HUDEP-2 (cell line): ENCODE measurements at regions not wholly inside any gene's neighbourhood (a gene's known extent, or its start where the extent isn't known, plus 50 kb on each side); places are given as distances from the start of the nearest gene placed in this dataset.

Experiments used
- DNase-seq, 76 experiments: peaks; one replicate each; lab custom pipeline; 2025; ENCODE audit not compliant: unreplicated experiment in 76 of 76; lab: John Stamatoyannopoulos, UW

DNA sequence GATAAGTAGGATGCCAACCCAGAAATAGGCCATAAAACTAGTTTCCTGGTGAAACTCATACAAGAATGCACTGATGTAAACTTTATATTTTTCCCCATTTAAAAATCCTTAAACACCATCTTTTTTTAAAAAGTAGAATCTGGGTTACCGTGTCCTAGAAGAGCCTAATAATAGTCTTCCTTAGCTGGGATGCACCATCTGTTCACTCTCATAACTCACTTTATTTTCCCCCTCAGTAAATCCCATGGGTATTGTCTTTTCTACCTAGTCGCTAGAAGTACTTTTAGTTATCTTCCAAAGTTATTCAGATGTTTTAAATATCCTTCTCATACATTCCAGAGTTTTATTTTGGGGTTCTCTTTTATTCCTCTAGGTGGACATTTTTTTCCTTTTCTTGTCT is 250.2 kb downstream of the PLA2G4A start:
- no peak for DNase-seq

DNA sequence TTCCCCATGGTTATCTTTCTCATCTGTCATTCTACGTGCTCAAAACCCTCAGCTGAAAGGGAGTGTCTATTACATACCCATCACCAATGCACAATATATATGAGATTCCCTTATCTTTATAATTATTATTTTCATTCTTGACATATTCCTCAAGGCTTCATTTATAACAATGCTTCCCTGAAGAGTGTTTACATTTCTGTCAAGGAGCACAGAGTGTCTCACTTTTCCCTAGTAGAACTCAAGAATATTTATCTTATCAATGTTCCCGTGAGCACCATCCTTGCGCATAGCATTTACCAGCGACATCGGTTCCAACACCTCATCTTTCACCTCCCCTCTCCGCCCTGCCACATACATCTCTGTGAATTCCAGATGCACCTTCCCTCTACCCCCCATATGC is 250.6 kb downstream of the PLA2G4A start:
- DNase-seq, result no peak

DNA sequence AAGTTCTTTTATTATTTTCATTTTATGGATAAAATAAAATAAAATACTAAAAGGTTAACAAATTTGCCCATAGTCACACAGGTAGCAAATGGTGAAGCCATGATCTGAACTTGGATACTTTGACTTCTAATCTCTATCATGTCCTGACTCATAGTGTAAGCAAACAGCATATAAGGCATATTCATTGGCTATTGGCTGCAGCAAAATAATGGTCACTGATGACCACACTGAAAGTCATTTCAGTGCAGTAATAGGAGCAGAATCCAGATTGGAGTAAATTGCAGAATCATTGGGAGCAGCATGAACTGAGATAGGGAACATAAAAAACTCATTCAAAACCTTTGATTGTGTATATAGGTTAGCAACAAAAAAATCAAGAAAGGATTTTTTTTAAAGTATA is 262.9 kb downstream of the PLA2G4A start:
- no peak for DNase-seq

DNA sequence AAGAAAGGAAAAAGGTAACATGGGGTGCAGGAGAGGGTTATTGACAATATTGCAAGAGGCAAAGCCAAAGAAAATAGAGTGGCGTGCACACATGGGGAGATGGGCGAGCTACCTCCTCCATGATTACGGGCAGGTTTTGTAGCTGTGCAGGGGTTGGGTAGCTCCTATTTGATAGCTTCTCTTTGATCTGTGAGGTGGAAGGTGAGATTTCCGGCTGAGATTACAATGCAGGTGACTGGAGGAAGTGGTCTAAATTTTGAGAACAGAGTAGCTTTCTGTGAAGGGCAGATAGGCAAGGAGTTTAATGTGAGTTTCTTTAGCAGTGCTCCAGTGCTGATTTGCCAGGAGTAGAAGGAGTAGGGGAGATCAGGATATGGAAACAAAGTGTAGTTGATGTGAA is 263.4 kb downstream of the PLA2G4A start:
- no peak for DNase-seq

DNA sequence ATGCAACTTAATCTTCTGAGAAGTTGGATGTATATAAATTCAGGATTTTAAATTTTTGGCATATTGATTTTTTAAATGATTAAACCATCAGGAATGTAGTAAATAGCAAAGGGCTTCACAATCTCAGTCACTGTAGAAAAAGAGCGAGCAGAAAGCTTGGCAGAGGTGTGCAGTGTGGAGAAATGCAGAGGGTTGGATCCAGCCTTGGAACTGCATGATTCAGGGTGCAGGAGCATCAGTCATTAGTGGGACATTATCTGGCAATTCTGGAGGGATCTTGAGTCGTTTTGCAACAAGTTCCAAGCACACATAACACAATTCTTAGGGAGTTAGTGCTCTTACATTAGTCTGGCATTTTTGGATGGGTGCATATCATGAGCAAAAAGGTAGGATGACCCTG is 267.9 kb downstream of the PLA2G4A start:
- DNase-seq, result no peak

DNA sequence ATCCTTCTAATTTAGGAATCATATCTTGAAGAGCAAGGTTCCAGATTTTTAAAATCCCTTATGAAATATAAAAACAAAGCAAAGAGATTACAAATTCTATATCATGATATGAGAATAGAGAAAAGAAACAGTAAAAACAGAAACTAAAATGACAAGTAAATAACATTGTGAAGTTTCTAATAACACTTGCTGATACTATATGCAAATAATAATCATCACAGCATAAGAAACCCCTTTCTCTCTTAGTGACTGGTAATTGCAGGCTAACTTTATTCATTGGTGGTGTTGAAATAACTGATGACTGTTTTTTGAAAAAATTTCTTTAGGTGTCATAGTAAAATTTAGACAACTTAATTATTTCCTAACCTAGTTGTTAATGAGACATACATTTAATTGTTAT is 281.6 kb downstream of the PLA2G4A start:
- no peak for DNase-seq

DNA sequence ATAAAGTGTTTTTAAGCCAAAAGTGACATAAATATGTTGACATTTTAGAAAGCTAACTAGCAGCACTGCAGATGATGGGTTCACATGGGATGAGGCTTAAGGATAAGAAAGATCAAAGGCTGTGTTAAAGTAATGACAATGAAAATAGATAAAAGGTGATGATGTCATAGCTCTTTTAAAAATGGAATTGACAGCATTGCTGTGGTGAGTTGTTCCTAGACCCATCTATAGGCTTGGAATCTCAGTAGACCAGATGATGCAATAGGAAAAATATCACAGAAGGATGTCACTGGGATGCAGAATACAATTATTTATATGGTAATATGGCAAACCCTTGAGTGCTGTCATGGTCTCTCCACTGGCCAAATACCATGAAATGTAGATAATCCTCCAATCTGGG is 286.0 kb downstream of the PLA2G4A start:
- DNase-seq, result no peak

DNA sequence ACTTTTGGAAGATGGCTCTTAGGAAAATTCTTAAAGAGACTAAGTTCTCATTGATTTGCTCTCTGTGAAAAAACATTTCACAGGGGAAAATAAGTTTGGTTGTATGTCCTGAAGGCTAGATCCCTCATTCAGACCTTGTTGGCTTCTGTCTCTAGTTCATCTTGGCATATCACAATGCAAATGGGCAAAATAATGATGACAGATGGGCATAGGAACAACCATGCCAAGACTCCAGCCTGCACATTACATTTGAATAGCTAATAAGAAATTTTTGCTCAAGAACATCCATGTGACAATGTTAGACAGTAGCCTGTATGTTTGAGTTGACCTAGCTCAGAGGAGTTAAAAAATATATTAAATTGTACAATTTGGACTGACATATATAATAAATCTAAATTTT is 292.9 kb downstream of the PLA2G4A start:
- DNase-seq, result no peak

DNA sequence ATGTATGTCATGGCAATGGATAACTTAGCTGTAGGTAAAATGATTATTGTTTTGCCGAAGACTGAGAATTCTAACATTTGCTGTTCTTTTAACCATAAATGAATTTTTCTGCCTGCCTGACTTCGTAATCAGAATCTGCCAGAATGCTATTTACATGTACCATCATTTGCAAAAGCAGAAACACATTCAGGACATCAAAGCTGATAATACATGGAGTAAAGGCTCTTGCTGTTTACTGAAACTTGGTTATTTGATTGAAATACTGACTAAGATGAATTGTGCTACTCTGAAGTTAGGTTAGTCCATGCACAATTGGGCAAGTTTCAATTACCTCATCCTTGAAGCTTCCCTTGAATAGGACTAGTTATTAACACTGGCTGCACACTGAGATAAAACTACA is 293.8 kb downstream of the PLA2G4A start:
- DNase-seq, result no peak

DNA sequence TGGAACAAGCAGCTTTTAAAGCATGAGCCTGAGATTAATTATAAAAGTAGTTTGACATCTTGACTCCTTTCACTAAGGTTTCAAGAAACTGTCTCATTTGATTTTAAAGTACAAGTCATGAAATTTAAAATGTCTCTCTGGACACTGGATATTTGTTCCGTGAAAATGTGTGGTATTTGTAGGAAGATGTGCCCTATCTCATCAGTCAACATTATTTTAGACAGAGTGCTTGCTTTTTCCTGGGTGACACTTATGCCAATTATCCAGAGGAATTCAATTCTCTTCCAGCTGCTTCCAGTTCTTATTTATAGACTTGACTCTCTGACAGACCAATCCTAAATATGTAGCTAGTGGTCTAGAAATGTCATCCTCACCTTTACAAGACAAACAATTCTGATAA is 300.4 kb downstream of the PLA2G4A start:
- no peak for DNase-seq

DNA sequence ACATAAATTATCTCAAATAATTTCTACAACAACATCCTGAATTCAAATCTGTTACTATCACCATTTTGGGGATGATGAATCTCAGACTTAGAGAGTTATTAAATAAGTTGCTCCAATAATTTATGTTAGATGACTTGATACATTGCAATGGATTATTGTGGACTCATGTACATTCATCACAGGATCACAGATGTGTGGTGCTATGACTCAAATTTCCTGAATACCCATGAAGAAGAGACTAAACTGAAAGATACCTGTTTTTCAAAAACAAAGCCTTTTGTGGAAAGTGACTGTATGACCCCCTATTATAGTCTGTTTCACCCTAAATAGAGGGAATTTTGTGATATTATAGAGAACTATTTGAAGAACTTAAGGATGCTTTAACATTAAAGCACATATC is 315.0 kb downstream of the PLA2G4A start:
- no peak for DNase-seq

DNA sequence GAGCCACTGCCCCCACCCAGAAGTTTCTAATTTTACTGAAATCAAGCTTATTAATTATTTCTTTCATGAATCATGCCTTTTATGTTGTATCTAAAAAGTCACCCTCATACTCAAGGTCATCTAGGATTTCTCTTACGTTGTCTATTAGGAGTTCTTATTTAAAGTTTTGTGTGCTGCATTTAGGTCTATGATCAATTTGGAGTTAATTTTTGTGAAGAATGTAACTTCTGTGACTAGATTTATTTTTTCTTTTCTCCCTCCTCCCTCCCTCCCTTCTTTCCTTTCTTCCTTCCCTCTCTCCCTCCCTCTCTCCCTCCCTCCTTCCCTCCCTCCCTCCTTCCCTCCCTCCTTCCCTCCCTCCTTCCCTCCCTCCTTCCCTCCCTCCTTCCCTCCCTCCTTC is 317.6 kb downstream of the PLA2G4A start:
- no peak for DNase-seq

DNA sequence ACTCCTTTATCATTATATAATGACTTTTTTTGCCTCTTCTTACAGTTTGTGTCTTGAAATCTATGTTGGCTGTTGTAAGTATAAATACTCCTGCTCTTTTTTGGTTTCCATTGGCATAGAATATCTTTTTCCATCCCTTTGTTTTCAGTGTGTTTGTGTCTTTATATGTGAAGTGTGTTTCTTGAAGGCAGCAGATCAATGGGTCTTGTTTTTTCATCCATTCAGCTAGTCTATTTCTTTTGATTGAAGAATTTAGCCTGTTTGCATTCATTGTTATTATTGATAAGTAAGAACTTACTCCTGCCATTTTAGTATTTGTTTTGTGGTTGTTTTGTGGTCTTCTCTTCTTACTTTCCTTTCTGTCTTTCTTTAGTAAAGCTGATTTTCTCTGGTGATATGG is 322.8 kb downstream of the PLA2G4A start:
- no peak for DNase-seq

DNA sequence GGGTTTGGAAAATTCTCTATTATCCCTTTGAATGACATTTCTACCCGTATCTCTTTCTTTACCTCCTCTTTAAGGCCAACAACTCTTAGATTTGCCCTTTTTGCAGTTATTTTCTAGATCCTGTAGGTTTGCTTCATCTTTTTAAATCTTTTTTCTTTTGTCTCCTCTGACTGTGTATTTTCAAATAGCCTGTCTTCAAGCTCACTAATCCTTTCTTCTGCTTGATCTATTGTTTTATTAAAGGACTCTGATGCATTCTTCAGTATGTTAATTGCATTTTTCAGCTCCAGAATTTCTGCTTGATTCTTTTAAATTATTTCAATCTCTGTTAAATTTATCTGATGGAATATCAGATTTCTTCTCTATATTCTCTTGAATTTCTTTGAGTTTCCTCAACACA is 324.3 kb downstream of the PLA2G4A start:
- no peak for DNase-seq

DNA sequence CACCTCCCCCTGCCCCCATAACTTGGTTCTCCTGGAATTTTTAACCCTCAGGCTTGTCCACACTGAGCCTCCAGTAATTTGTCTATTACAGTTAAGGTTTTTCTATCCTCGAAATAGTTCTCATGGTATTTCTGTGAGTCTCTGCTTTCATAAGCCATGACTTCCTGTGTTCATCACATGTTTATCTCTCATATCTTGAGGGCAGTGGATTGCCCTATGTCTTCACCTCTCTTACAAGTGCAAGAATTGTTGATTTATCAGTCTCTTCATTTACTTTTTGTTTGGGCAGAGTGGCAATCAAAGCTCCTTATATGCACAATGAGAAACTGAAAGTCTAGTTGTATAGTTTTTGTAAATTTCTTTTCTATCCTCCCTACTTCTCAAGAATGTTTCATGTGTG is 328.4 kb downstream of the PLA2G4A start:
- DNase-seq, result no peak

DNA sequence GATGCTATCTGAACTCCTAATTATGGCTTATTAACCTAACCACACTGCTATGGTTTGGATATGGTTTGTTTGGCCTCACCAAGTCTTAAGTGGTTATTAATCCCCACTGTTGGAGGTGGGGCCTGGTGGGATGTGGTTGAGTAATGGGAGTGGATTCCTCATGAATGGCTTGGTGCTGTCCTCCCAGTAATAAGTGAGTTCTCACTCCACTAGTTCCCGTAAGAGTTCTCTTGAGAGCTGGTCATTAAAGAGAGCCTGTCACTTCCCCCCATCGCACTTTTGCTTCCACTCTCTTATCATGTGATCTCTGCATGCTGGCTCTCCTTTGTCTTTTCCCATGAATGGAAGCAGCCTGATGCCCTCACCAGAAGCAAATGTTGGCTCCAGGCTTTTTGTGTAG is 328.8 kb downstream of the PLA2G4A start:
- no peak for DNase-seq

DNA sequence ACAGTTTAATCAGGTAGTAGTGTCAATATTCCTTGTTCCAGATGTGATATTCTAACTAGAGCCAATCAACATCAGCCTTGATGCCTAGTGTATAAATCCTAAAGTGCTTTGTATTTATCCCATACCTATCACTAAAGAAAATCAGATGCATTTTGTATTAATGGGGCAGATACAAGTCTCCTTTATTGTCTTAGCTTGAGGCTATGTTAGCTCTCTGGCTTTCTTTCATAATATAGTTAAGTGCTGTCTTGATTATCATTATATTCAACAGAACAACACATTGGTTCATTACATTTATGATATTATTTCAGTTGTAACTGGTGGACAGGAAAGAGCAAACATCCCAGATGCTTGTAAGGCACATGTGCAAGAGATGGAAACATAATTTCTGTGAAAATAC is 338.8 kb downstream of the PLA2G4A start:
- no peak for DNase-seq

DNA sequence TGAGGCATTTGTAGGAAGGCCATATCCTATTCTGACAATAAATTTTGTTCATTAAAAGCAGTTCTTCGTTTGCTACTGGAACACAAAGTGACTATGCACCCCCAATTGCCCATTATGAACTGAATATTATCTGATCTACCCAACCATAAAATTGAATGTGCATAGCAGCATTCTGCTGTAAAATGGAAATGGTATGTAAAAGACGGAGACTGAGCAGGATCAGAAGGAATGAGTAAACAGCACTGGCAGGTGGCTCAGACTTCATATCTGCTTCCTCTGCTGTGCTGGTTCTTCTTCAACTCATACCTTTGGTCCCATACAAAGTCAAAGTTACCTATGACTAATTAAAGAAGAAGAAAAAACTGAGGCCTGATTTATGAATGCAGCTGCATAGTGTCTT is 339.5 kb downstream of the PLA2G4A start:
- DNase-seq, result no peak

DNA sequence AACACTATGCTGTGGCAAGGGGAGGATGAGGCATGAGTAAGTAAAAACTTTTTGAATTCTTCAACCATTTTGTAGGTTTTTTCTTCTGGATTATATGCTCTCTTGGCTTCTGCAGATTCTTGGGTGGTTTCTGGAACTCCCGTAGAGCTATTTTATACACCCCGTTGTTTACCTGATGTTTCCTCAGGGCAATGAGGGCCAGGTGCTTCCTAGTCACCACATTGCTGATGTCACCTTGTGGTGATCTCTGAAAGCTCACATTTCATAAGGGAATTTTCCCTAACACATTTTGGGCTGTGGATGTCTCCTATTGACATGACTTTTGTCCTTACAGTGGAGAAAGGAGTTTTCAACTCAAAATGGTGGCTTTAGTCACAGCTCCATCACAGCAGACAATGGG is 356.6 kb downstream of the PLA2G4A start:
- DNase-seq, result no peak

DNA sequence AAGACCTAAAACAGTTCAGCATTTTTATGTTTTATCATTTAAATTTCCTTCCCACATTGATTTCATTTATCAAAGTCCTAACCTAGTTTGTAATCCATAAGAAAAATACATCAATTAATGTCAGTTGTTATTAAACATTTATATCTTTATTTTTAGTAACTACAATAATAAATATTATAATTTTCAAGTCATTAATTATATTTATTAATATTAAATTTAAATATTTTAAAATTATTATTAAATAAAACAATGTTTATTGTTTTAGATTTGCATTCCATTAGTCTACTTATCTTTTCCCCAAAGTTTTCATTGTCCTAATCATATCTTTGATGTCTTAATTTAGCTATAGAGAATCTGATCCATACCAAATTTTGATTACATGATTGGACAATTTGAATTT is 368.9 kb downstream of the PLA2G4A start:
- no peak for DNase-seq

DNA sequence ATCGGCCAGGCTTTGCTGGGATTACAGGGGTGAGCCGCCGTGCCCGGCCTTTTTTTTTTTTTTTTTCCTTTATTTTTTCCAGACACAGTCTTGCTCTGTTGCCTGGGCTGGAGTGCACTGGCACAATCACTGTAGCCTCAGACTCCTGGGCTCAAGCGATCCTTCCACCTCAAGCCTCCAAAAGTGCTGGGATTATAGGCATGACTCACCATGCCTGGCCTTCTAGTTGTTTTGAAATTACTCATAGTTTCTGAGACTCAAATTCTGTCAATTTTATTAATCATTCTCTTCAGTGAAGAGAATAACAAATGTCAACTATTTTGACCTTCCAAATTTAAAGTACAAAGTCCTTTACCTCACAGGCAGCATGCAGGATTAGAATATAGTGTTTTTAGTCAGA is 374.5 kb downstream of the PLA2G4A start:
- no peak for DNase-seq

DNA sequence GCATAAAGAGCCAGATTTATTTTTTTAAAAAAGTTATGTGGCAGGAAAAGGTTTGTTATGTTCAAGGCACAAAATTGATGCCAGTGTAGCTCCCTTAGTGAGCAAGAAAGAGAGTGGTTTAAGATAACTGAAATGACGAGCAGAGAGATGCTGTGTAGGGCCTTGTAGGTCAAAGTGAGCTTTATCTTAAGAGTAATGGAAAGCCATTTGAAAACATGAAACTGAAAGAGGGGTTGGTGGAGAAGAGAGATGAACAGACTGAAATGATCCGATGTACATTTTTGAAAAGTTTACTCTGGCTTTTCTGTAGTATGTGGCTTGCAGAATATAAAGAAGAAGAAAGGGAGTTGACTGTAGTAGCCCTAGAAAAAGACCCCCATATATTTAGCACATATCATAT is 383.6 kb downstream of the PLA2G4A start:
- no peak for DNase-seq

DNA sequence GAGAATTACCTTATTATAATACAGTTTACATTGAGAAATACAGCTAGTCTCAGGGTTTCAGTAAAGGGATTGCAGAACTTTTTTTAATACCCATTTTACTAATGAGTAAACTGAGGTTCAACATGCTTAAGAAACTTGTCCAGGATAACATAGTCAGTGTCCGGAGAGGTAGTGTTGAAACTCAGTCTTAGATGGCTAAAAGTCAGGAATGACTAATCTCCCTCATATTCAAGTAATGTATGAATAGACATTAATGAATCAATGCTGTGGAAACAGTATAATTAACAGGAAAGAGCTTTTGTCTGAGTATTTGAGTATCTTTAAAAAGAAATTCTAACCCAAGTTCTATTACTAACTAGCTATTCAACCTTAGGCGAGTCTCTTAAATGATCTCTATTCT is 397.6 kb downstream of the PLA2G4A start:
- no peak for DNase-seq

DNA sequence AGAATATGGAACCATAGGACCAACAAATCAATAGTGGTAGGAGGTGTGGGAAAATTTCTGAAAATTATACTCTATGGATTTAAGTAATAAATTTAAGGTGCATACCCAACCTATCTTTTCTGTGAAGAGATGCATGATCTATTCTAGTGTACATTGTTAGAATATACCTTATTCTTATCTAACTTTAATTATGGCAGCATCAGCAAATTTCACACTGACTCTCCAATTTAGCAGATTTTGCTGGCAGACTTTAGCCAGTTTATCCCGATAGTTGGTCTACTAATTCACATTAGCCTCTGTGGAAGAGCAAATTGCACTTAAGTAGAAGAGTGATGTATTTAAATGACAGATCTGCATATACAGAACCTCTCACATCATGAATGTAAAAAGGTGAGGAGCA is 400.0 kb downstream of the PLA2G4A start:
- DNase-seq, result no peak
